HG03135 (cell line): ENCODE measurements at regions not wholly inside any gene's neighbourhood (a gene's known extent, or its start where the extent isn't known, plus 50 kb on each side); places are given as distances from the start of the nearest gene placed in this dataset.
"Not testable (repeated sequence)": the region's sequence is repeated elsewhere in the genome, so short reads cannot be mapped to it uniquely, and the experiment has no call there.

Source experiments
- ATAC-seq: cut with Tn5 transposase; IDR thresholded peaks from one replicate; pipeline ENCODE4 v1.9.1; 2021; ENCODE audit warnings: mild to moderate bottlenecking, moderate library complexity; ENCODE audit not compliant: unreplicated experiment

GRCh38 chr1:121097127-121097866 is 86.8 kb downstream of the FAM72B start:
- peak; percentile 92 for ATAC-seq

- ATAC-seq = not testable (repeated sequence)
These were observed 86.3 kb downstream of the FAM72B start for GRCh38 chr1:121097867-121098215.

DNA sequence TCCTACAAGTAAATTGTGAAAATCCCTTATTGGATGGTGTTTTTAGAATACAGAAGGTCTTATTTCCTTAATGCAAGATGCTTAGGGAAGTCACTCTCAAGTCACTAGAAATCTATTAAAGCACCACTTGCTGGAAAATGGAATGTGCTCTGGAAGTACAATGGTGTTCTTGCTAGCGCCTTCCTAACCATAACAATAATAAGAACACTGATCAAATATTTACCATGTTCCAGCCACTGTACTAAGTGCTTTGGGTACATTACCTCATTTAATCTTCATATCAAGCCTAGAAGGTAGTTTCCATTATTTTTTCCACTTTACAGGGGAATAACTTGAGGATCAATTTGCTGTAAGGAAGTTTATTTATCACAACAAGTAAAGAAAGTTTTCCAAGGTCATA is 75.1 kb downstream of the FAM72B start:
- ATAC-seq = not testable (repeated sequence)

DNA sequence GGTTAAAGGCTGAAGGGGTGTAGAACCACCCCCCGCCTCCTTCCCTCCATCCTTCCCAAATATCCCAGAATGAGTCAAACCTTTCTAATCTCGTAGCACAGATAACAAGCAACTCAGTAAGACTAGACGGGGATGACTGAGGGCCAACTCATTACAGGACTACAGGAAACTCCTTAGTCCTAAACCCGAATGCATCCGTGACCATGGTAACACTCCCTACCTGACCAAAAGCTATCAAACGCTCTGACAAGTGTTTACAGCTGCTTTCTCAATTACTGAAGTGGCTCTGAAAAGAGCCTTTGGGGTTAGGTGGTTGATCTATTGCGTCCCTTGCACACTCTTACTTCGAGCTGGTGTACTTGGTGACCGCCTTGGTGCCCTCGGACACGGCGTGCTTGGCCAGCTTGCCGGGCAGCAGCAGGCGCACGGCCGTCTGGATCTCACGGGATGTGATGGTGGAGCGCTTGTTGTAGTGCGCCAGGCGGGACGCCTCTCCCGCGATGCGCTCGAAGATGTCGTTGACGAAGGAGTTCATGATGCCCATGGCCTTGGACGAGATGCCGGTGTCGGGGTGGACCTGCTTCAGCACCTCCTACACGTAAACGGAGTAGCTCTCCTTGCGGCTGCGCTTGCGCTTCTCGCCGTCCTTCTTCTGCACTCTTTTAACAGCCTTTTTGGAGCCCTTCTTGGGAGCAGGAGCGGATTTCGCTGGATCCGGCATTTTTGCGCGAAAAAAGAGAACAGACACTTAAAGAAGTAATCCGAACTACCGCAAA is 67.4 kb downstream of the FAM72B start:
- ATAC-seq = not testable (repeated sequence)

DNA sequence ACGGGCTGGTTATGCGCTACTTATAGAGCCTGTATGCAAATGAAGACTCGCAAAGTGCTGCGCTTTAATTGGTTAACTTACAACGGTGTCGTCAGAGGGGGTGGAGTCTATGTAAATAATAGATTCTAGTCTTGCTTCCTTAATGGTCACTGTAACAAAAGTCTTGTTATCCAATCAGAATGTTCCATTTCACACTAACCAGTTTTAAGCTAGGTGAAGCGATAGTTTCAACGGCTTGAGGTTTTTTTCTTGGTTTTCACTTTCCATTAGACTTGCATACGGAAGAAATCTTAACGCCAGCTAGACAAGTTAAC is 66.9 kb downstream of the FAM72B start:
- not testable (repeated sequence) for ATAC-seq

GRCh38 chr1:121117622-121118479 is 66.3 kb downstream of the FAM72B start:
- not testable (repeated sequence) for ATAC-seq
